Ectodermal cell (in vitro differentiated cells): ENCODE measurements at regions not wholly inside any gene's neighbourhood (a gene's known extent, or its start where the extent isn't known, plus 50 kb on each side); places are given as distances from the start of the nearest gene placed in this dataset.
"Not testable (repeated sequence)": the region's sequence is repeated elsewhere in the genome, so short reads cannot be mapped to it uniquely, and the experiment has no call there.

ENCODE experiments used
- H3K27ac ChIP-seq: 2 replicates; pipeline ENCODE4 v1.7.0; 2013; ENCODE audit warnings: mild to moderate bottlenecking, low read depth, low read length; ENCODE audit not compliant: insufficient read depth, poor library complexity, severe bottlenecking
- H3K27me3 ChIP-seq: 2 replicates; pipeline ENCODE4 v1.7.0; 2013; ENCODE audit warnings: mild to moderate bottlenecking, low read length; ENCODE audit not compliant: insufficient read depth, control insufficient read depth, poor library complexity, severe bottlenecking
- H3K36me3 ChIP-seq: one replicate; pipeline ENCODE4 v1.7.0; 2013; ENCODE audit warnings: low read length; ENCODE audit not compliant: control insufficient read depth, insufficient read depth
- H3K4me1 ChIP-seq: one replicate; pipeline ENCODE4 v1.7.0; 2013; ENCODE audit warnings: low read length; ENCODE audit not compliant: control insufficient read depth, insufficient read depth
- H3K4me3 ChIP-seq: 2 replicates; pipeline ENCODE4 v1.7.0; 2013; ENCODE audit warnings: low read depth, low read length, control low read depth; ENCODE audit not compliant: insufficient read depth
- H3K9me3 ChIP-seq: 2 replicates; pipeline ENCODE4 v1.7.0; 2013; ENCODE audit warnings: mild to moderate bottlenecking, low read length, moderate library complexity; ENCODE audit not compliant: control insufficient read depth
- WGBS, 2 experiments: methylation state at CpG; one replicate each; pipeline ENCODE4 v1.1.7; 2013; ENCODE audit warnings: missing lambda C conversion rate in 2 of 2; 5-methylcytosine and 5-hydroxymethylcytosine counted together

DNA sequence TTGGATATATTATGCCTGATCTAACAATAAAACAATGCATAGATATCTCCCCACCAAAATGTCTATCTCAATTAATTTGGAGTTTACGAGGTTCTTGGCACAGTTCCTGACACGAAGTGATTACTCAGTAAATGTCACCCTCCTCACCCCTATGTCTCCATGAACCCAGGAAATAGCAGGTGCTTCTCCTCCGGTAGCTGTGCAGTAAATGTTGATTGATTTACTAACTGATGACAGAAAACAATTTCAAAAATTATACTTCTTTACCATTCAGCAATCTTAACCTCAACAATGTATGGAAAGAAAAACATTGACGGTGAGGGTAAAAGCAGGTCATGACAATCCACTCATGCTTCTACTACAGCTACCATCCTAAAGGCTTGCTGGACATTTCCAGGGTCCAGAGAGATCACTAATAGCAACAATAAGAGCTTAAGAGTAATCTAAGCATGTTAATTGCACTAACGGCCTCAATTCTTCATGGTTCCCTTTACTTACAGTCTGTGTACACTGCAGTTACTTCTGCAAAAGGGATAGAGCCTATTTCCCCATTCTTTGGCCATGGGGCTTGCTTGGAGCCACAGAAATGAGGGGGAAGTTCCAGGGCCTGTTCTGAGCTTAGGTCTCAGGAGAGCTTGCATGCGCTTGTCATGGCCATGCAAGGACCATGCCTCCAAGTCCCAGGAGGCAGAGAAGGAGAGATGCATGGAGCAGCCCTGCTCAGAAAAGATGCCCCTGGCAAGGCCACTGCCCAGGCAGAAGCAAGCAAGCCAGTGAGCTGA is 222.6 kb downstream of the ATP6V0E2 start:
- H3K27me3 ChIP-seq, H3K27ac ChIP-seq, H3K4me3 ChIP-seq, H3K9me3 ChIP-seq, H3K36me3 ChIP-seq, H3K4me1 ChIP-seq: not testable (repeated sequence)
- WGBS, 2 experiments = 92 to 94% methylated on average over 5 to 6 of the region's 6 CpGs

DNA sequence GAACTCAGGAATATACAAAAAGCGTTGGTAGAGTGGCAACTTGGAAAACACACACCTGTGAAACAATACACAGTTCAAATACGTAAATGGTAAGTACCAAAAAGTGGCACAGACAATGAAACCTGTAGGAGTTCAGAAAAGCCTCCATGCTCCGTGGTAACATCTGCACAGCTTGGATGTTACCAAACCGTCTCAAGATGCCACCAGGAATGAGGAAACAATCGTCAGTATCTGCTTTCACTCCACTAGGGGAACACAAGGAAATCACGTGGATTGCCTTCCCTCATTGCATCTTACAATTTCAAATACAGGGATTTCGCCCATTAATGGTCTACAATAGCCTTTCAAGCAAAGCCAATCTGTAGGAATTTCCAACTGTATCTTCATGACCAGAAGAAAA is 224.6 kb upstream of the LRRC61 start:
- not testable (repeated sequence) for H3K27me3 ChIP-seq, H3K36me3 ChIP-seq, H3K27ac ChIP-seq, H3K4me1 ChIP-seq, H3K4me3 ChIP-seq, H3K9me3 ChIP-seq
- 93 to 95% methylated on average over 4 of the region's 7 CpGs for WGBS, 2 experiments

DNA sequence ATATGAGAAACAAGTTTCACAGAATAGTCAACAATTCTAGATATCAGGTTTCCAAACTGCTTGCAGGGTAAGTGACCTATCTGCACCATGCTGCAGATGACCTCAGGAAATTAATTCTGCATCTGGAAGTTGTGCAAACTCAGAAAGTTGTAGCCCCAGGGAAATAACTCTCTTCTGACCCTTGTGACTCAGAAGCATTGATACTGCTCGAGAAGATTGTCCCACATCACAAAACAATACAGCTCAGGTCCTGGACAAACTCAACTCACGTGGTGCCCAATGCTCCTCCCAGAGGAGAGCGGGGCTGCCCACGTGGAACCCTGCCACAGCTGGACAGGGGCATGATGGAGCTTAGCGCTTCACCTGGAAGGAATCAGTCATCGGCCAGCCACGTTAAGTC is 221.9 kb upstream of the LRRC61 start:
- 84% methylated on average over 6 of the region's 7 CpGs for WGBS, 2 experiments
- not testable (repeated sequence) for H3K27me3 ChIP-seq, H3K36me3 ChIP-seq, H3K27ac ChIP-seq, H3K4me3 ChIP-seq, H3K4me1 ChIP-seq, H3K9me3 ChIP-seq

DNA sequence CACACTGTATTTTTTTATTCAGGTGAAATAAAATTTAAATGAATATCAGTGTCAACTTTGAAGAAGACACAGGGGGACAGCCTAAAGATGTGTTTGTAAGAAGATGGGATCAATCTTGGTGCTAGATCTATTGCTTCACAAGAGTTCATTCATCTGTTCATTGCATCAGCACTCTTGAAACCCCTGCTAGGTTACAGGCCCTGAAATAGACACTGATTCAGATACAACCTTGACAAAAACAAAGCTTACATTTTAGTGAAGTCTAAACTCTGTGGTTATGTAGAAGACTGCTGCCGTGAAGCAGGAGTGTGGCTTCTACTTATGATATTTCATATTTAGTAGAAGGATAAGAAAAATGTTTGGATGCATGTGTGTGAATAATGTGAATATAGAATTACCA is 215.9 kb upstream of the LRRC61 start:
- not testable (repeated sequence) for H3K9me3 ChIP-seq, H3K4me3 ChIP-seq, H3K36me3 ChIP-seq, H3K27me3 ChIP-seq, H3K4me1 ChIP-seq, H3K27ac ChIP-seq
- WGBS, 2 experiments = 89 to 100% methylated on average over 1 of the region's 1 CpG

DNA sequence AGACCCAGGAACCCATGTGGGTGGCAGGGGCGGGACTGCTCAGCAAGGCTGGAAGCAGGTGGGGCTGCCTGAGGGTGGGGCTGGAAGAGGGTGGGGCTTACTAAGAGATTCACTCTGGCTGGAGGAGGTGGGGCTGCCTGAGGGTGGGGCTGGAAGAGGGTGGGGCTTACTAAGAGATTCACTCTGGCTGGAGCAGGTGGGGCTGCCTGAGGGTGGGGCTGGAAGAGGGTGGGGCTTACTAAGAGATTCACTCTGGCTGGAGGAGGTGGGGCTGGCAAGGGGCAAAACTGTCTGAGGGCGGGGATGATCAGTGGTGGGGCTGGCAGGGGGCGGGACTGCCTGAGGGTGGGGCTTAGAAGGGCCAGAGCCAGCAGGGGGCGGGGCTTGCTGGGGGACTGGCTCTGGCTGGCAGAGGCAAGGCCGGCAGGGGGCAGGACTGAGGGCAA is 212.8 kb upstream of the LRRC61 start:
- not testable (repeated sequence) for H3K27me3 ChIP-seq, H3K4me3 ChIP-seq, H3K36me3 ChIP-seq, H3K4me1 ChIP-seq, H3K27ac ChIP-seq, H3K9me3 ChIP-seq
- 83% methylated on average over 1 of the region's 5 CpGs; no CpG with 5 or more reads in 1 of the 2 experiments for WGBS, 2 experiments

DNA sequence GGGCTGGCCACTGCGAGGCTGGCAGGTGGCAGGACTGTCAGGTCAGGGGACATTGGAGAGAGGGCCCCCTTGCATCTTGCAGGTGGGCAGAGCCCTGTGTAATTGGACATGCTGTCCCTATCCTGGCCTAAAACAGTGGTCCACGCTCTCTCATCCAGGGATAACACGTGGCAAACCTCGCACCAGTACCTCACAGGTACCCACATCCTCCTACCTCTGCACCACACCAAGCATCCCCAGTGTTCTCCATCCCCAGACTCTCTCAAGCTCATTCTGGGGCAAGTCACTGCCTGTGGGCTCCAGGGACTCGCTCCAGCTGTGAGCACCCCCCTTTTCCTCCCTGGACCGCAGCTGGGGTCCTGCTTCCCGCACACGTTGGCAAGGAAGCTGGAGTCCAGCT is 212.3 kb upstream of the LRRC61 start:
- not testable (repeated sequence) for H3K36me3 ChIP-seq, H3K9me3 ChIP-seq
- 77 to 78% methylated on average over 4 to 5 of the region's 8 CpGs for WGBS, 2 experiments

DNA sequence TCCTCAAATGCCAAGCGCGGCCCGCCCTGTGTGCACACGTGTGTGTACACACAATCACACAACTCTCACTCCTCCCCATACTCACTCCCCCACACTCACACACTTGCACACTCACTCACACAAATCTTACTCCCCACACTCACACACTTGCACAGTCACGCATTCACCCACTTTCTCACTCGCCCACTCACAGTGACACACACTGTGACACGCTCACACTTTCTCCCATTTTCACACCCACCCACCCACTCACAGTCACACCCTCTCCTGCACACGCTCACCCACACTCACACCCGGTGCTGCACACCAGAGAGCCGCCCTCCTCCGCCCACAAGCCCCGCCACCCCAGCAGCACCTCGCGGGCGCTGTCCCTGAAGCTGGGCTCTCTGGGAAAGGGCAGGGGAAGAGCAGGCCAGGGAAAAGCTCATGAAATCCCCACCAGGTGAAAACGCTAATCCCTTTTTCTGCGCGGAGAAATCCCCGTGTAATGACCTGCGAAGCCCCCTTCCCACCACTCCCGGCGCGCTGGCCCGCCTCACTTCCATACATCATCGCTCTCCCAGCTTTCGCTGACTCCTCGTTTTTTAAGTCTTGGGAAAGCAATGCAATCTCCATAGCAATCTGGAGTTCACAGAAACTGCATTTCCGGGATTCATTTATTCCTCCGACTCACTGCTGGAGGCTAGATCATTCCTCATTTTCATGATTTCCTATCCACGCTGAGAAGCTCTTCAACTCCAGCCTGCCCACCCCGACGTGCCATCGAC is 211.6 kb upstream of the LRRC61 start:
- H3K4me3 ChIP-seq, H3K9me3 ChIP-seq: not testable (repeated sequence)

More for the DNA sequence above, 212.3 kb upstream of the LRRC61 start:
- not testable (repeated sequence) for H3K27me3 ChIP-seq, H3K27ac ChIP-seq, H3K4me1 ChIP-seq, H3K4me3 ChIP-seq

DNA sequence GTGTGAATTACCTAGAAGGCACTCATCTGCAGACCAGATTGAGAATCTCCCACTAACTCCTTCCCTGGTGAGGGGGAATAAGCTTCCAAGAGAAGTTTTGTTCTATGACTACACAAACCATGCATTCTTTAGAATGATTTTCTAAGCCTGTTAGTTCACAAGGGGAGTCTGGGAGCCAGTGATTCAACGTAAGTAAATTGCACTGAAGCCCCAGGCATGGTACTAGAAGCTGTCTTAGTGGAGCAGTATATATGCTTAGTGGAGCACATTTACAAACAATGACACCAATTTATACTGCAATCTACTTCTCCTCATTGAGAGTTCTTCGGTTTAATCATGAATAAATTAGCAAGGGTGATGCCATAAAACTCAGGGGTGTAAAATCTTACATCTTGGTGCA is 209.9 kb upstream of the LRRC61 start:
- H3K4me1 ChIP-seq, H3K9me3 ChIP-seq, H3K4me3 ChIP-seq, H3K36me3 ChIP-seq, H3K27me3 ChIP-seq, H3K27ac ChIP-seq: not testable (repeated sequence)
- WGBS, 2 experiments = no CpG with 5 or more reads among the region's 2 CpGs

More for the DNA sequence above, 211.6 kb upstream of the LRRC61 start:
- H3K36me3 ChIP-seq, H3K27me3 ChIP-seq, H3K27ac ChIP-seq, H3K4me1 ChIP-seq: not testable (repeated sequence)
- WGBS, 2 experiments = 87 to 89% methylated on average over 16 to 17 of the region's 33 CpGs

DNA sequence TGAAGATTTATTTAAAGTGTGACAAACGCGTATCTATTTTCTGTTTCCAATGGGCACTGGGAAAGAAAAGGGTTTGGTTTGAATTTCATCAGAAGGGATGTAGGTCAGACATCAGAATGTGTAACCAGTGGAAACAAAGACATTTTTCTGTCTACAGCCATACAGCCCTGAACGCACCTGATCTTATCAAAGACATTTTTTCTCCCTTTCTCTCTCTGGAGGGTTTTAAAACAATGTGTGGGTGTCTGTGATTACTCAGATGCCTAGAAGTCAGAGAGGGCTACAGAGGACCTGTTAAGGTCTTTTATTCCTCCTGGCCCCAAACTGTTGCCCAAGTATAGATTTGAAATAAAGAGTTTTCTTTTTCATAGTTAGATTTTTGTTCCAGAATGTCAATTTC is 208.6 kb upstream of the LRRC61 start:
- H3K4me1 ChIP-seq, H3K4me3 ChIP-seq, H3K27ac ChIP-seq, H3K27me3 ChIP-seq, H3K36me3 ChIP-seq, H3K9me3 ChIP-seq: not testable (repeated sequence)
- 93 to 95% methylated on average over 2 of the region's 3 CpGs for WGBS, 2 experiments

DNA sequence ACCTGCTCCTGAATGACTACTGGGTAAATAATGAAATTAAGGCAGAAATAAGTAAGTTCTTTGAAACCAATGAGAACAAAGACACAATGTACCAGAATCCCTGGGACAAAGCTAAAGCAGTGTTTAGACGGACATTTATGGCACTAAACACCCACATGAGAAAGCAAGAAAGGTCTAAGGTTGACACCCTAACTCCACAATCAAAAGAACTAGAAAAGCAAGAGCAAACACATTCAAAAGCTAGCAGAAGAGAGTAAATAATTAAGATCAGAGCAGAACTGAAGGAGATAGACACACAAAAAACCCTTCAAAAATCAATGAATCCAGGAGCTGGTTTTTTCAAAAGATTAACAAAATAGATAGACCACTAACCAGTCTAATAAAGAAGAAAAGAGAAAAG is 203.2 kb upstream of the LRRC61 start:
- H3K27ac ChIP-seq, H3K9me3 ChIP-seq: not testable (repeated sequence)
- WGBS, 2 experiments = 89% methylated on average over 1 of the region's 1 CpG; no CpG with 5 or more reads in 1 of the 2 experiments

More for the DNA sequence above, 203.2 kb upstream of the LRRC61 start:
- not testable (repeated sequence) for H3K36me3 ChIP-seq, H3K4me1 ChIP-seq, H3K4me3 ChIP-seq, H3K27me3 ChIP-seq
